GM23338 (cell line): ENCODE measurements at regions not wholly inside any gene's neighbourhood (a gene's known extent, or its start where the extent isn't known, plus 50 kb on each side); places are given as distances from the start of the nearest gene placed in this dataset.

Experiments
- ATAC-seq: fragments of 200-7000 bp; cut with Tn5 transposase; 3 replicates; pipeline ENCODE4 v1.9.1; 2020
- DNase-seq: peaks from one replicate; pipeline ENCODE4 v3.0.0-alpha.2; 2015; ENCODE audit warnings: low spot score
- H2AFZ ChIP-seq: fragments of 200-600 bp; sonication (generic); 2 replicates; pipeline ENCODE4 v1.8.0; 2016; ENCODE audit warnings: antibody characterized with exemption, mild to moderate bottlenecking, moderate library complexity
- H3F3A ChIP-seq: fragments of 200-600 bp; sonication (generic); replicated peaks from 2 replicates; pipeline ENCODE4 v1.8.0; 2017; ENCODE audit warnings: antibody characterized with exemption, mixed run types, low read depth
- H3K27ac ChIP-seq: fragments of 200-600 bp; sonication (generic); 2 replicates; pipeline ENCODE4 v1.6.1; 2016; ENCODE audit warnings: low read depth
- H3K27me3 ChIP-seq: fragments of 200-600 bp; sonication (generic); 2 replicates; pipeline ENCODE4 v1.8.0; 2016; ENCODE audit warnings: mild to moderate bottlenecking, mixed run types, moderate library complexity; ENCODE audit not compliant: insufficient read depth
- H3K36me3 ChIP-seq: fragments of 200-600 bp; sonication (generic); 2 replicates; pipeline ENCODE4 v1.8.0; 2016; ENCODE audit warnings: mild to moderate bottlenecking; ENCODE audit not compliant: insufficient read depth
- H3K4me1 ChIP-seq: fragments of 200-600 bp; sonication (generic); 2 replicates; pipeline ENCODE4 v1.8.0; 2016; ENCODE audit warnings: mild to moderate bottlenecking, moderate library complexity; ENCODE audit not compliant: insufficient read depth
- H3K4me2 ChIP-seq: fragments of 200-600 bp; sonication (generic); 2 replicates; pipeline ENCODE4 v1.7.1; 2017; ENCODE audit warnings: mixed run types
- H3K4me3 ChIP-seq: fragments of 200-600 bp; sonication (generic); 2 replicates; pipeline ENCODE4 v1.6.1; 2016; ENCODE audit warnings: mixed run types
- H3K79me2 ChIP-seq: fragments of 200-600 bp; sonication (generic); replicated peaks from 2 replicates; pipeline ENCODE4 v1.8.0; 2017; ENCODE audit warnings: mild to moderate bottlenecking; ENCODE audit not compliant: insufficient read depth
- H3K9me2 ChIP-seq: fragments of 200-600 bp; sonication (generic); 2 replicates; pipeline ENCODE4 v1.8.0; 2017; ENCODE audit not compliant: insufficient read depth
- H4K20me1 ChIP-seq: fragments of 200-600 bp; sonication (generic); replicated peaks from 2 replicates; pipeline ENCODE4 v1.8.0; 2017; ENCODE audit warnings: mild to moderate bottlenecking; ENCODE audit not compliant: insufficient read depth
- H3K27ac Mint-ChIP-seq: 2 replicates; pipeline ENCODE4 v1.8.0; 2020; ENCODE audit warnings: inconsistent platforms, mild to moderate bottlenecking, moderate library complexity, mixed read lengths
- H3K27me3 Mint-ChIP-seq: 3 replicates; pipeline ENCODE4 v1.8.0; 2022; ENCODE audit warnings: low read depth, mild to moderate bottlenecking, moderate library complexity, mixed read lengths, inconsistent platforms; ENCODE audit not compliant: insufficient read depth, poor library complexity
- H3K36me3 Mint-ChIP-seq: 3 replicates; pipeline ENCODE4 v1.8.0; 2021; ENCODE audit warnings: low read depth, mild to moderate bottlenecking, inconsistent platforms, moderate library complexity, mixed read lengths
- H3K4me1 Mint-ChIP-seq: 3 replicates; pipeline ENCODE4 v1.8.0; 2020; ENCODE audit warnings: mild to moderate bottlenecking, inconsistent platforms, mixed read lengths
- H3K4me3 Mint-ChIP-seq: 3 replicates; pipeline ENCODE4 v1.8.0; 2021; ENCODE audit warnings: moderate library complexity, mild to moderate bottlenecking, inconsistent platforms, mixed read lengths
- H3K9me3 Mint-ChIP-seq: 3 replicates; pipeline ENCODE4 v1.8.0; 2020; ENCODE audit warnings: moderate library complexity, mild to moderate bottlenecking, inconsistent platforms, mixed read lengths
- CTCF ChIP-seq, 2 experiments: fragments of 200-600 bp in 1 of 2; sonication (generic) in 1 of 2; conservative IDR thresholded peaks; 2 replicates each; pipeline versions ENCODE4 v1.5.1 to v1.6.1; 2016 to 2017; ENCODE audit warnings: antibody characterized with exemption in 2 of 2, low read depth in 2 of 2, mild to moderate bottlenecking in 2 of 2, moderate library complexity in 1 of 2
- NANOG ChIP-seq: IDR thresholded peaks from 2 replicates; pipeline ENCODE4 v1.6.1; 2016; ENCODE audit warnings: antibody characterized with exemption, borderline replicate concordance
- POLR2AphosphoS5 ChIP-seq: IDR thresholded peaks from 2 replicates; pipeline ENCODE4 v1.6.1; 2016; ENCODE audit warnings: antibody characterized with exemption, low read depth
- ZNF114 ChIP-seq: fragments of 250-450 bp; sonication (Bioruptor Pico); IDR thresholded peaks from 2 replicates; pipeline ENCODE4 v1.5.0; 2020; ENCODE audit warnings: mild to moderate bottlenecking, moderate library complexity
- ZNF331 ChIP-seq: fragments of 250-450 bp; sonication (Bioruptor Pico); IDR thresholded peaks from 2 replicates; pipeline ENCODE4 v1.5.0; 2020; ENCODE audit warnings: low read depth, mild to moderate bottlenecking, moderate library complexity
- ZNF462 ChIP-seq: fragments of 250-450 bp; sonication (Bioruptor Pico); IDR thresholded peaks from 2 replicates; pipeline ENCODE4 v1.5.0; 2020; ENCODE audit warnings: mild to moderate bottlenecking, moderate library complexity

GRCh38 chr4:32440391-32440790 lies 1720.2 kb downstream of the PCDH7 start (continued):
- TF ChIP-seq ZNF462 (CRISPR knock-in tag) (no peak), NANOG (no peak), ZNF114 (no peak), POLR2AphosphoS5 (no peak)

- no peak overlapping the region for H3K27ac Mint-ChIP-seq
Observed at GRCh38 chr4:32454482-32454881, 1734.3 kb downstream of the PCDH7 start.

More at GRCh38 chr4:32454482-32454881, 1734.3 kb downstream of the PCDH7 start:
- Histone ChIP-seq H3K4me3 (no peak overlapping the region), H3K27me3 (no peaks in the 10 kb centered on the region), H3K9me2 (no peaks in the 10 kb centered on the region), H3K4me2 (no peak overlapping the region), H3K4me1 (no peaks in the 10 kb centered on the region), H4K20me1 (no peaks in the 10 kb centered on the region), H3F3A (no peaks in the 10 kb centered on the region), H2AFZ (no peak overlapping the region), H3K79me2 (no peaks in the 10 kb centered on the region), H3K27ac (no peak overlapping the region), H3K36me3 (no peaks in the 10 kb centered on the region)
- peaks cover 3% of the 10 kb centered on the region; the same call in 1 of the 3 replicates for H3K36me3 Mint-ChIP-seq
- DNase-seq = no peak
- 0 out of 3 replicates have a peak, but pooled peaks cover 7% of the 10 kb centered on the region for H3K9me3 Mint-ChIP-seq
- TF ChIP-seq ZNF114 (no peak), ZNF462 (CRISPR knock-in tag) (no peak), CTCF (conservative IDR thresholded peaks at IDR 0.05; ENCODE audit: low read depth in 2 of 2) (no peak), ZNF331 (CRISPR knock-in tag) (no peak), NANOG (no peak)
- no peaks in the 10 kb centered on the region for H3K27me3 Mint-ChIP-seq
- H3K4me1 Mint-ChIP-seq = no peaks in the 10 kb centered on the region
- ATAC-seq = no peak
- H3K4me3 Mint-ChIP-seq = no peak overlapping the region
